K562 (cell line): ENCODE measurements at regions not wholly inside any gene's neighbourhood (a gene's known extent, or its start where the extent isn't known, plus 50 kb on each side); places are given as distances from the start of the nearest gene placed in this dataset.

Experiments
- ATAC-seq: fragments of 200-7000 bp; cut with Tn5 transposase; 3 replicates; pipeline ENCODE4 v1.9.1; 2020; ENCODE audit warnings: moderate library complexity
- BruUV-seq: library from RNA; stranded (reverse); fragments of 400-500 nt; replicated peaks from 2 replicates; lab custom pipeline; 2021; lab: Mats Ljungman, UMichigan
- CTCF ChIA-PET: fragments of 300-600 bp; formaldehyde crosslinking; extraction: SDS; loops from one replicate; lab custom pipeline; 2021; ENCODE audit warnings: low intra/inter-chr PET ratio; lab: Yijun Ruan, JAX
- POLR2A ChIA-PET: fragments of 300-600, 350-650 bp; sonication (Branson Sonifier 250); formaldehyde crosslinking; extraction: SDS; loops from one replicate; lab custom pipeline; 2021; ENCODE audit warnings: antibody characterized with exemption, inconsistent platforms; lab: Yijun Ruan, JAX
- DNase-seq, 4 experiments: peaks; one replicate each; pipeline versions ENCODE4 v3.0.0 to v3.0.0-alpha.2; 2011 to 2018; ENCODE audit warnings: low spot score in 3 of 4, mixed read lengths in 3 of 4; ENCODE audit errors: extremely low read depth in 1 of 4
- FAIRE-seq: peaks from 2 replicates; lab custom pipeline; 2011; peaks lifted over from hg19 to GRCh38; lab: Jason Lieb, UNC
- H2AFZ ChIP-seq: 2 replicates; pipeline ENCODE4 v1.6.0; 2011; ENCODE audit warnings: low read depth, low read length, control low read depth, inconsistent platforms
- H3K27ac ChIP-seq: fragments of 200-600 bp; 3 replicates; pipeline ENCODE4 v1.8.0; 2011; ENCODE audit warnings: low read depth, mild to moderate bottlenecking, control low read depth, inconsistent platforms, low read length, moderate library complexity, mixed read lengths; ENCODE audit errors: extremely low read depth
- H3K27me3 ChIP-seq, 2 experiments: fragments of 300-600 bp in 1 of 2; 2 replicates in 1 of 2; 3 replicates in 1 of 2; pipeline versions ENCODE4 v1.6.0 to v1.8.0; 2011; ENCODE audit warnings: inconsistent platforms in 2 of 2, low read length in 2 of 2, mild to moderate bottlenecking in 1 of 2, mixed read lengths in 1 of 2, moderate library complexity in 1 of 2; ENCODE audit not compliant: control insufficient read depth in 2 of 2, insufficient read depth in 2 of 2
- H3K36me3 ChIP-seq: fragments of 300-600 bp; 3 replicates; pipeline ENCODE4 v1.8.0; 2011; ENCODE audit warnings: mild to moderate bottlenecking, low read length, inconsistent platforms; ENCODE audit not compliant: control insufficient read depth, insufficient read depth
- H3K4me1 ChIP-seq, 2 experiments: fragments of 200-600 bp in 1 of 2; replicated peaks in 1 of 2; 2 replicates in 1 of 2; 3 replicates in 1 of 2; pipeline versions ENCODE4 v1.5.1 to v1.8.0; 2011; ENCODE audit warnings: inconsistent platforms in 2 of 2, low read length in 2 of 2, mild to moderate bottlenecking in 1 of 2, mixed read lengths in 1 of 2, moderate library complexity in 1 of 2; ENCODE audit not compliant: control insufficient read depth in 2 of 2, insufficient read depth in 2 of 2
- H3K4me2 ChIP-seq: 2 replicates; pipeline ENCODE4 v1.6.1; 2011; ENCODE audit warnings: low read length, control low read depth, inconsistent platforms, mixed read lengths; ENCODE audit not compliant: insufficient read depth
- H3K4me3 ChIP-seq: fragments of 200-600 bp; sonication (generic), shearing (Covaris generic); 2 replicates; pipeline ENCODE4 v1.5.1; 2016; ENCODE audit warnings: control low read depth, inconsistent platforms
- H3K79me2 ChIP-seq: fragments of 200-600 bp; 3 replicates; pipeline ENCODE4 v1.8.0; 2011; ENCODE audit warnings: low read length, inconsistent platforms; ENCODE audit not compliant: control insufficient read depth, insufficient read depth
- H3K9ac ChIP-seq, 2 experiments: 2 replicates each; pipeline versions ENCODE4 v1.6.0 to v1.6.1; 2011; ENCODE audit warnings: low read depth in 2 of 2, low read length in 2 of 2, control low read depth in 1 of 2, inconsistent platforms in 1 of 2, mild to moderate bottlenecking in 1 of 2, mixed read lengths in 1 of 2; ENCODE audit not compliant: insufficient read depth in 1 of 2
- H3K9me1 ChIP-seq: one replicate; pipeline ENCODE4 v1.6.0; 2011; ENCODE audit warnings: inconsistent platforms, mild to moderate bottlenecking, low read length, moderate library complexity; ENCODE audit not compliant: control insufficient read depth, insufficient read depth
- H3K9me3 ChIP-seq: replicated peaks from 2 replicates; pipeline ENCODE4 v1.5.1; 2011; ENCODE audit warnings: low read depth, low read length, inconsistent platforms; ENCODE audit not compliant: control insufficient read depth, insufficient read depth
- H4K20me1 ChIP-seq: replicated peaks from 2 replicates; pipeline ENCODE4 v1.6.1; 2011; ENCODE audit warnings: low read length, inconsistent platforms, mixed read lengths; ENCODE audit not compliant: control insufficient read depth, insufficient read depth
- BMI1 ChIP-seq: fragments of 150-350 bp; IDR thresholded peaks from 2 replicates; pipeline ENCODE4 v1.6.1; 2014; ENCODE audit warnings: low read length
- C11orf30 ChIP-seq: fragments of 450-650 bp; IDR thresholded peaks from 2 replicates; pipeline ENCODE4 v1.6.1; 2016; ENCODE audit warnings: low read depth, mild to moderate bottlenecking
- CBFA2T2 ChIP-seq: fragments of 450-650 bp; conservative IDR thresholded peaks from 2 replicates; pipeline ENCODE4 v1.6.1; 2017; ENCODE audit warnings: mild to moderate bottlenecking
- CBFA2T3 ChIP-seq: fragments of 450-650 bp; IDR thresholded peaks from 2 replicates; pipeline ENCODE4 v1.6.1; 2017
- CREB1 ChIP-seq, 2 experiments: sonication (generic) in 1 of 2; formaldehyde crosslinking in 1 of 2; IDR thresholded peaks; 2 replicates each; pipeline versions ENCODE4 v1.6.1 to v1.8.0; 2012 to 2022; ENCODE audit warnings: inconsistent platforms in 1 of 2, mild to moderate bottlenecking in 1 of 2, missing genetic modification reagents in 1 of 2, moderate library complexity in 1 of 2
- EGR1 ChIP-seq: fragments of 450-650 bp; conservative IDR thresholded peaks from 2 replicates; pipeline ENCODE4 v1.6.1; 2017; ENCODE audit warnings: mild to moderate bottlenecking
- EP300 ChIP-seq: IDR thresholded peaks from 2 replicates; pipeline ENCODE4 v1.6.1; 2012; ENCODE audit warnings: low read length, improper control_type of control experiment
- GABPB2 ChIP-seq: fragments of 250-450 bp; sonication (Bioruptor Pico); conservative IDR thresholded peaks from 2 replicates; pipeline ENCODE4 v1.5.1; 2021; ENCODE audit warnings: mild to moderate bottlenecking
- JUND ChIP-seq, 2 experiments: IDR thresholded peaks; 2 replicates in 1 of 2; 3 replicates in 1 of 2; pipeline ENCODE4 v1.6.1; 2011; ENCODE audit warnings: borderline replicate concordance in 2 of 2, low read depth in 2 of 2, low read length in 2 of 2, improper control_type of control experiment in 1 of 2, missing biosample characterization in 1 of 2, missing genetic modification characterization in 1 of 2, missing genetic modification reagents in 1 of 2
- KLF16 ChIP-seq: IDR thresholded peaks from 2 replicates; pipeline ENCODE4 v1.6.1; 2016; ENCODE audit warnings: antibody characterized with exemption
- NCOR1 ChIP-seq: fragments of 450-650 bp; IDR thresholded peaks from 2 replicates; pipeline ENCODE4 v1.6.1; 2016; ENCODE audit warnings: mild to moderate bottlenecking, moderate library complexity
- NFE2 ChIP-seq: IDR thresholded peaks from 2 replicates; pipeline ENCODE4 v1.6.1; 2014; ENCODE audit warnings: antibody characterized with exemption, low read depth
- RFX5 ChIP-seq: IDR thresholded peaks from 2 replicates; pipeline ENCODE4 v1.6.1; 2011; ENCODE audit warnings: low read depth, mild to moderate bottlenecking, improper control_type of control experiment, low read length
- SRF ChIP-seq, 2 experiments: fragments of 250-450, 450-650 bp in 1 of 2; sonication (Bioruptor Pico) in 1 of 2; sonication (generic) in 1 of 2; formaldehyde crosslinking; IDR thresholded peaks; 2 replicates each; pipeline versions ENCODE4 v1.5.0 to v1.5.1; 2020 to 2022; ENCODE audit warnings: mild to moderate bottlenecking in 1 of 2, missing genetic modification reagents in 1 of 2
- STAG1 ChIP-seq: sonication (generic); formaldehyde crosslinking; IDR thresholded peaks from 2 replicates; pipeline ENCODE4 v1.5.0; 2020; ENCODE audit warnings: missing genetic modification reagents, borderline replicate concordance
- TEAD4 ChIP-seq, 2 experiments: sonication (generic) in 1 of 2; formaldehyde crosslinking in 1 of 2; IDR thresholded peaks; 2 replicates each; pipeline versions ENCODE4 v1.6.1 to v1.8.0; 2012 to 2022; ENCODE audit warnings: borderline replicate concordance in 1 of 2, inconsistent platforms in 1 of 2, low read length in 1 of 2, mild to moderate bottlenecking in 1 of 2, missing genetic modification reagents in 1 of 2
- ZBTB17 ChIP-seq: fragments of 450-650 bp; formaldehyde crosslinking; IDR thresholded peaks from 2 replicates; pipeline ENCODE4 v1.4.0; 2020; ENCODE audit warnings: mild to moderate bottlenecking
- ZNF224 ChIP-seq: sonication (generic); formaldehyde crosslinking; IDR thresholded peaks from 2 replicates; pipeline ENCODE4 v1.8.0; 2022; ENCODE audit warnings: mild to moderate bottlenecking, missing genetic modification reagents
- ZNF311 ChIP-seq: fragments of 250-450 bp; sonication (Bioruptor Pico); IDR thresholded peaks from 2 replicates; pipeline ENCODE4 v1.4.0; 2020; ENCODE audit warnings: mild to moderate bottlenecking, moderate library complexity
- ZNF316 ChIP-seq: fragments of 450-650 bp; IDR thresholded peaks from 2 replicates; pipeline ENCODE4 v1.6.1; 2016
- ZNF57 ChIP-seq: fragments of 450-650 bp; formaldehyde crosslinking; IDR thresholded peaks from 2 replicates; pipeline ENCODE4 v1.4.0; 2020; ENCODE audit warnings: mild to moderate bottlenecking, moderate library complexity
- WGBS: fragments of 100-300 bp; shearing (Covaris generic); methylation state at CpG from one replicate; pipeline ENCODE4 v1.1.6; 2016; ENCODE audit warnings: low coverage, mixed read lengths; ENCODE audit not compliant: insufficient coverage; ENCODE audit errors: missing lambda C conversion rate; 5-methylcytosine and 5-hydroxymethylcytosine counted together
- in situ Hi-C: fragments of 300-500 bp; cut with MboI; formaldehyde crosslinking; loops from 4 replicates; pipeline ENCODE4 v1.15.0; 2018; ENCODE audit warnings: inconsistent platforms, mixed read lengths
- intact Hi-C: fragments of 100-400 bp; cut with micrococcal nuclease; formaldehyde crosslinking; loops from 2 replicates; pipeline ENCODE4 v1.14.2; 2022
- TF ChIP-seq, protein P1 (sequence below): fragments of 450-650 bp; IDR thresholded peaks from 2 replicates; pipeline ENCODE4 v1.6.1; 2014; ENCODE audit warnings: low read depth, mild to moderate bottlenecking, moderate library complexity, borderline replicate concordance
- TF ChIP-seq, protein P2 (sequence below): sonication (generic); IDR thresholded peaks from 2 replicates; pipeline ENCODE4 v1.6.1; 2016

DNA sequence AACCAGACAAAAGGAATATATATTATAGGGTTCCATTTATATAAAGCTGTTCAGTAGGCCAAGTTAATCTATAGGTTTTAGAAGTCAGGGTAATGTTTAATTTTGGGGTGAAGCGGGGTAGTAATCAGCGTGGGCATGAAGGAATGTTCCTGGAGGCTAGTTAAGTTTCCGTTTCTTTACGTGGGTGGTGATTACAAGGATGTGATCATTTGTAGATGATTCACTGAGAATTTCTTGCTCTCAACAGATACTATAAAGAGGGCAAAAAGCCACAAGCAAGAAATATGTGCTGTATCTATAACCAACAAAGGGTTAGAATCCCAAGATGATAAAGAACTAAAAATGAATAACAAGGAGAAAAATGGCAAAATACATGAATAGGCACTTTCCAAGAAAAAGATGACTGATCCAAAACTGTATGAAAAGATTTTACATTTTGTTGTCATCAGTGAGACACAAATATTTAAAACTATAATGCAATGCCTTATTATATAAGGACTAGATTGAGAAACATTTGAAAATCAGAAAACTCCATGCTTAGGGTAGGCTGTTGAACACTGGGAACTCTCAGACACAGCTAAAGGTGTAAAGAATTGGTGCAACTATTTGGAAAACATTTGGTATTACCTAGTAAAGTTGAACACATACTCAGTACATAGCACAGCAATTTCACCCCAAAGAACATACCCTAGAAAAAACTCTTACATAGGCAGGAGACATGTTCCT, 224.3 kb upstream of the S1PR3 start:
- Histone ChIP-seq H3K4me1 (no peaks in the 10 kb centered on the region; a peak in 1 of 5 replicates), H3K27ac (peak overlapping the region; percentile 43; the same call in 2 of the 3 replicates), H3K27me3 (no peaks in the 10 kb centered on the region), H2AFZ (peak overlapping the region; percentile 53), H3K36me3 (no peaks in the 10 kb centered on the region), H3K79me2 (no peaks in the 10 kb centered on the region), H3K4me3 (no peak overlapping the region), H3K9me3 (no peaks in the 10 kb centered on the region), H3K9me1 (no peaks in the 10 kb centered on the region), H3K9ac (no peak overlapping the region; a peak in 1 of 4 replicates), H3K4me2 (no peak overlapping the region), H4K20me1 (no peaks in the 10 kb centered on the region)
- ChIA-PET CTCF (no interaction called here), POLR2A (no interaction called here)
- no TSS peak for BruUV-seq
- in situ Hi-C loops: no loop called here
- DNase-seq (peak in 2 of 4 experiments; percentile 17 to 40), ATAC-seq (no peak), FAIRE-seq (peak; percentile 74)
- WGBS: 4% methylated on average over 4 of the region's 4 CpGs
- intact Hi-C loops: no loop called here
- TF ChIP-seq, protein P1, sequence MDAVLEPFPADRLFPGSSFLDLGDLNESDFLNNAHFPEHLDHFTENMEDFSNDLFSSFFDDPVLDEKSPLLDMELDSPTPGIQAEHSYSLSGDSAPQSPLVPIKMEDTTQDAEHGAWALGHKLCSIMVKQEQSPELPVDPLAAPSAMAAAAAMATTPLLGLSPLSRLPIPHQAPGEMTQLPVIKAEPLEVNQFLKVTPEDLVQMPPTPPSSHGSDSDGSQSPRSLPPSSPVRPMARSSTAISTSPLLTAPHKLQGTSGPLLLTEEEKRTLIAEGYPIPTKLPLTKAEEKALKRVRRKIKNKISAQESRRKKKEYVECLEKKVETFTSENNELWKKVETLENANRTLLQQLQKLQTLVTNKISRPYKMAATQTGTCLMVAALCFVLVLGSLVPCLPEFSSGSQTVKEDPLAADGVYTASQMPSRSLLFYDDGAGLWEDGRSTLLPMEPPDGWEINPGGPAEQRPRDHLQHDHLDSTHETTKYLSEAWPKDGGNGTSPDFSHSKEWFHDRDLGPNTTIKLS: no peak
- TF ChIP-seq EGR1 (peak; percentile 90), KLF16 (no peak), TEAD4 (IDR thresholded peaks at IDR 0.05; ENCODE audit: low read length) (peak; percentile 40; the same call in 1 of the 2 replicates), TEAD4 (CRISPR knock-in tag; IDR thresholded peaks at IDR 0.05; ENCODE audit: borderline replicate concordance) (no peak), C11orf30 (peak; percentile 53; the same call in 1 of the 2 replicates), RFX5 (no peak), NFE2 (peak; percentile 3; the same call in 1 of the 2 replicates), CBFA2T2 (peak; percentile 41), STAG1 (CRISPR knock-in tag) (no peak), ZNF57 (CRISPR knock-in tag) (no peak), NCOR1 (peak; percentile 14; the same call in 1 of the 2 replicates), SRF (CRISPR knock-in tag; IDR thresholded peaks at IDR 0.05) (no peak), GABPB2 (no peak), ZBTB17 (CRISPR knock-in tag) (no peak), EP300 (peak; percentile 29; the same call in 1 of the 2 replicates), CBFA2T3 (peak; percentile 67), ZNF224 (CRISPR knock-in tag) (no peak), ZNF311 (CRISPR knock-in tag) (no peak), BMI1 (no peak), JUND (IDR thresholded peaks at IDR 0.05; ENCODE audit: borderline replicate concordance, low read depth, low read length) (peak; percentile 30; the same call in 1 of the 2 replicates), JUND (tag; IDR thresholded peaks at IDR 0.05; ENCODE audit: borderline replicate concordance, low read depth, low read length) (no peak), CREB1 (IDR thresholded peaks at IDR 0.05) (no peak), CREB1 (CRISPR knock-in tag; IDR thresholded peaks at IDR 0.05) (no peak), ZNF316 (peak; percentile 54; the same call in 1 of the 2 replicates)
- TF ChIP-seq, protein P2, sequence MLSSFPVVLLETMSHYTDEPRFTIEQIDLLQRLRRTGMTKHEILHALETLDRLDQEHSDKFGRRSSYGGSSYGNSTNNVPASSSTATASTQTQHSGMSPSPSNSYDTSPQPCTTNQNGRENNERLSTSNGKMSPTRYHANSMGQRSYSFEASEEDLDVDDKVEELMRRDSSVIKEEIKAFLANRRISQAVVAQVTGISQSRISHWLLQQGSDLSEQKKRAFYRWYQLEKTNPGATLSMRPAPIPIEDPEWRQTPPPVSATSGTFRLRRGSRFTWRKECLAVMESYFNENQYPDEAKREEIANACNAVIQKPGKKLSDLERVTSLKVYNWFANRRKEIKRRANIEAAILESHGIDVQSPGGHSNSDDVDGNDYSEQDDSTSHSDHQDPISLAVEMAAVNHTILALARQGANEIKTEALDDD: peak; percentile 52; the same call in 1 of the 2 replicates
